Karpas-422 (cell line): ENCODE measurements at regions not wholly inside any gene's neighbourhood (a gene's known extent, or its start where the extent isn't known, plus 50 kb on each side); places are given as distances from the start of the nearest gene placed in this dataset.
"Not testable (repeated sequence)": the region's sequence is repeated elsewhere in the genome, so short reads cannot be mapped to it uniquely, and the experiment has no call there.

Experiments
- DNase-seq: peaks from one replicate; pipeline ENCODE4 v3.0.0-alpha.2; 2015
- H2AFZ ChIP-seq: fragments of 200-600 bp; sonication (generic); 2 replicates; pipeline ENCODE4 v1.6.1; 2014; ENCODE audit warnings: antibody characterized with exemption, low read length, mixed read lengths
- H3K27ac ChIP-seq: fragments of 200-600 bp; sonication (generic); 2 replicates; pipeline ENCODE4 v1.5.1; 2014; ENCODE audit warnings: mild to moderate bottlenecking, low read length, moderate library complexity
- H3K27me3 ChIP-seq: fragments of 200-600 bp; sonication (generic); 2 replicates; pipeline ENCODE4 v1.6.1; 2014; ENCODE audit warnings: low read length, mixed read lengths
- H3K36me3 ChIP-seq: fragments of 200-600 bp; sonication (generic); 2 replicates; pipeline ENCODE4 v1.6.1; 2014; ENCODE audit warnings: low read length, mixed read lengths; ENCODE audit not compliant: insufficient read depth
- H3K4me1 ChIP-seq: fragments of 200-600 bp; sonication (generic); 2 replicates; pipeline ENCODE4 v1.6.1; 2014; ENCODE audit warnings: mild to moderate bottlenecking, low read length, mixed read lengths
- H3K4me2 ChIP-seq: fragments of 200-600 bp; sonication (generic); 2 replicates; pipeline ENCODE4 v1.6.1; 2014; ENCODE audit warnings: low read length, low read depth, mild to moderate bottlenecking; ENCODE audit not compliant: poor library complexity, severe bottlenecking
- H3K4me3 ChIP-seq: fragments of 200-600 bp; sonication (generic); 2 replicates; pipeline ENCODE4 v1.5.1; 2014; ENCODE audit warnings: mild to moderate bottlenecking, antibody characterized with exemption, low read length, mixed read lengths
- H3K79me2 ChIP-seq: fragments of 200-600 bp; sonication (generic); 2 replicates; pipeline ENCODE4 v1.6.1; 2014; ENCODE audit warnings: mild to moderate bottlenecking, low read length, mixed read lengths
- H3K9ac ChIP-seq: fragments of 200-600 bp; sonication (generic); 2 replicates; pipeline ENCODE4 v1.6.0; 2014; ENCODE audit warnings: low read length
- H3K9me2 ChIP-seq: fragments of 200-600 bp; sonication (generic), shearing (Covaris generic); replicated peaks from 2 replicates; pipeline ENCODE4 v1.6.0; 2014; ENCODE audit warnings: mild to moderate bottlenecking, low read length, moderate library complexity; ENCODE audit not compliant: insufficient read depth
- H3K9me3 ChIP-seq: fragments of 300-700, 200-600 bp; sonication (generic); 2 replicates; pipeline ENCODE4 v1.6.1; 2014; ENCODE audit warnings: low read length, mixed read lengths
- H4K20me1 ChIP-seq: fragments of 200-600 bp; sonication (generic); 2 replicates; pipeline ENCODE4 v1.6.1; 2014; ENCODE audit warnings: mild to moderate bottlenecking, antibody characterized with exemption, low read length, low read depth; ENCODE audit not compliant: insufficient read depth

GRCh38 chr19:28540385-28540784 is 672.6 kb downstream of the UQCRFS1 start:
- H3K4me3 ChIP-seq, H3K4me2 ChIP-seq, H3K9ac ChIP-seq, H3K27me3 ChIP-seq, H2AFZ ChIP-seq, DNase-seq, H3K27ac ChIP-seq, H3K4me1 ChIP-seq, H3K9me2 ChIP-seq, H3K36me3 ChIP-seq, H3K9me3 ChIP-seq, H4K20me1 ChIP-seq, H3K79me2 ChIP-seq: not testable (repeated sequence)

GRCh38 chr19:28539759-28540158 is 673.2 kb downstream of the UQCRFS1 start:
- Histone ChIP-seq H3K27me3 (no peaks in the 10 kb centered on the region), H3K4me1 (no peaks in the 10 kb centered on the region), H3K4me2 (no peak overlapping the region), H3K9me3 (no peaks in the 10 kb centered on the region; the same call in 1 of the 2 replicates), H3K36me3 (no peaks in the 10 kb centered on the region), H3K4me3 (no peak overlapping the region), H3K9me2 (no peaks in the 10 kb centered on the region), H4K20me1 (no peaks in the 10 kb centered on the region), H2AFZ (no peak overlapping the region), H3K79me2 (no peaks in the 10 kb centered on the region), H3K27ac (no peak overlapping the region), H3K9ac (no peak overlapping the region)
- no peak for DNase-seq

GRCh38 chr19:28538579-28538978 is 674.4 kb downstream of the UQCRFS1 start:
- not testable (repeated sequence) for H3K27ac ChIP-seq, H3K9ac ChIP-seq, H3K9me3 ChIP-seq, H2AFZ ChIP-seq, H3K9me2 ChIP-seq, H4K20me1 ChIP-seq, H3K27me3 ChIP-seq, H3K4me2 ChIP-seq, H3K4me3 ChIP-seq, DNase-seq, H3K4me1 ChIP-seq, H3K79me2 ChIP-seq, H3K36me3 ChIP-seq

GRCh38 chr19:28537896-28538295 is 675.1 kb downstream of the UQCRFS1 start:
- Histone ChIP-seq H2AFZ (no peak overlapping the region), H3K36me3 (no peaks in the 10 kb centered on the region), H3K27ac (no peak overlapping the region), H3K4me3 (no peak overlapping the region), H3K79me2 (no peaks in the 10 kb centered on the region), H3K27me3 (no peaks in the 10 kb centered on the region), H3K9ac (no peak overlapping the region), H3K9me3 (no peaks in the 10 kb centered on the region; the same call in 1 of the 2 replicates), H3K4me2 (no peak overlapping the region), H3K4me1 (no peaks in the 10 kb centered on the region), H4K20me1 (no peaks in the 10 kb centered on the region), H3K9me2 (no peaks in the 10 kb centered on the region)
- DNase-seq, result no peak

- H3K27me3 ChIP-seq, result no peaks in the 10 kb centered on the region
- H3K9ac ChIP-seq, result no peak overlapping the region
- H4K20me1 ChIP-seq, result no peaks in the 10 kb centered on the region
- no peak overlapping the region for H3K4me3 ChIP-seq
- H3K4me1 ChIP-seq, result no peaks in the 10 kb centered on the region
- H3K4me2 ChIP-seq, result no peak overlapping the region
- H3K9me2 ChIP-seq, result no peaks in the 10 kb centered on the region
- no peaks in the 10 kb centered on the region for H3K36me3 ChIP-seq
- H2AFZ ChIP-seq, result no peak overlapping the region
- DNase-seq, result no peak
- no peaks in the 10 kb centered on the region for H3K79me2 ChIP-seq
- no peak overlapping the region for H3K27ac ChIP-seq
- no peaks in the 10 kb centered on the region; the same call in 1 of the 2 replicates for H3K9me3 ChIP-seq
These were observed 675.9 kb downstream of the UQCRFS1 start for GRCh38 chr19:28537079-28537478.

GRCh38 chr19:28535352-28535775 is 677.6 kb downstream of the UQCRFS1 start:
- Histone ChIP-seq H3K79me2 (no peaks in the 10 kb centered on the region), H3K9me3 (no peaks in the 10 kb centered on the region; the same call in 1 of the 2 replicates), H3K4me3 (no peak overlapping the region), H3K4me1 (no peaks in the 10 kb centered on the region), H3K27me3 (no peaks in the 10 kb centered on the region), H3K9ac (no peak overlapping the region), H2AFZ (no peak overlapping the region), H3K9me2 (no peaks in the 10 kb centered on the region), H4K20me1 (no peaks in the 10 kb centered on the region), H3K4me2 (no peak overlapping the region), H3K27ac (no peak overlapping the region), H3K36me3 (no peaks in the 10 kb centered on the region)
- DNase-seq, result no peak

- Histone ChIP-seq H3K4me3 (no peak overlapping the region), H3K79me2 (no peaks in the 10 kb centered on the region), H3K9me3 (no peaks in the 10 kb centered on the region; the same call in 1 of the 2 replicates), H3K4me2 (no peak overlapping the region), H3K27me3 (no peaks in the 10 kb centered on the region), H3K9ac (no peak overlapping the region), H3K36me3 (no peaks in the 10 kb centered on the region), H3K27ac (no peak overlapping the region), H3K4me1 (no peaks in the 10 kb centered on the region), H3K9me2 (no peaks in the 10 kb centered on the region), H4K20me1 (no peaks in the 10 kb centered on the region), H2AFZ (no peak overlapping the region)
- no peak for DNase-seq
These were observed 678.1 kb downstream of the UQCRFS1 start for GRCh38 chr19:28534766-28535351.

GRCh38 chr19:28532765-28533341 is 680.1 kb downstream of the UQCRFS1 start:
- Histone ChIP-seq H3K27me3 (no peaks in the 10 kb centered on the region), H4K20me1 (no peaks in the 10 kb centered on the region), H3K36me3 (no peaks in the 10 kb centered on the region), H3K9me3 (no peaks in the 10 kb centered on the region; the same call in 1 of the 2 replicates), H3K4me2 (no peak overlapping the region), H3K9ac (no peak overlapping the region), H3K9me2 (no peaks in the 10 kb centered on the region), H2AFZ (no peak overlapping the region), H3K4me3 (no peak overlapping the region), H3K79me2 (no peaks in the 10 kb centered on the region), H3K27ac (no peak overlapping the region), H3K4me1 (no peaks in the 10 kb centered on the region)
- no peak for DNase-seq
